ENCODE measurements at regions not wholly inside any gene's neighbourhood (a gene's known extent, or its start where the extent isn't known, plus 50 kb on each side); places are given as distances from the start of the nearest gene placed in this dataset.
"Not testable (repeated sequence)": the region's sequence is repeated elsewhere in the genome, so short reads cannot be mapped to it uniquely, and the experiment has no call there.

DNA sequence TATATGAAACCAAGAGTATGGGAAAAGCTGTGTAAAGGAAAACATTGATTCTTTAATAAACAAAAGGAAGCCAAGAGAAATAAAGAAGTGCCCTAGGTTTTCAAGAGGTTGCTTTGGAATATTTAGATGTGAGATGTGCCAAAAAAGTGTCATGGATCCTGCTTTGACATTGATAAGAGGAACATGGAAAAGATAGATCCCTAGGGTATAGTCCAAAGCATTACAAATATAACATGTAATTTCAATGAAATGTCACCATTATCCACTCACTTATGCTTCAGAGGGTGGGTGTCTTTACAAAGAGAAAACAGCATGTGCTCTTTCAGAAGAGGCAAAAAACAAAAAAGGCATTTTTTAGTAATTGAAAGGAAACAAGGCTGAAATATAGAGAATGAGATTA is 1196.7 kb downstream of the EFNA5 start:
- DNase-seq (ENCODE audit: low read depth in 2 of 2): peak in 1 of 2 donors; percentile 11

DNA sequence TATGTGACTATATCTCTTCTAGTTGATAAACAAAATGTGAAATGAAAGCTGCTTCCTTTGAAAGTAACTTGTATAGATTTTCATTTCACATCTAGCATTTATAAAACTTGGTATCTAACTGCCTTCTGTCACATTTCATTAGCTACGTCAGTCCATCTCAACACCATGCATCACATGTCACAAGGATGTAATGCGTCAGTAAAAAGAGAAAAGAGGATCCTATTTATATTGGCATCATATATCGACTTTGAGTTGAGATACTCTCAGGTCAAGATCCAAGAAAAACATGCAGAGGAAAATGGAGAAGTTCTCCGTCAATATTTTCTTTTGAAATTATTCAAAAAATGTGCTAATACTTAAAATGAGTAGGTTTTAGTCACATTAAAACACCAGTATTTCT is 1211.2 kb downstream of the EFNA5 start:
- peak in 1 of 2 donors; percentile 78 for DNase-seq (ENCODE audit: low read depth in 2 of 2)

GRCh38 chr5:106454651-106455415 is 1215.9 kb downstream of the EFNA5 start:
- peak in 1 of 2 donors; percentile 58 for DNase-seq (ENCODE audit: low read depth in 2 of 2)

DNA sequence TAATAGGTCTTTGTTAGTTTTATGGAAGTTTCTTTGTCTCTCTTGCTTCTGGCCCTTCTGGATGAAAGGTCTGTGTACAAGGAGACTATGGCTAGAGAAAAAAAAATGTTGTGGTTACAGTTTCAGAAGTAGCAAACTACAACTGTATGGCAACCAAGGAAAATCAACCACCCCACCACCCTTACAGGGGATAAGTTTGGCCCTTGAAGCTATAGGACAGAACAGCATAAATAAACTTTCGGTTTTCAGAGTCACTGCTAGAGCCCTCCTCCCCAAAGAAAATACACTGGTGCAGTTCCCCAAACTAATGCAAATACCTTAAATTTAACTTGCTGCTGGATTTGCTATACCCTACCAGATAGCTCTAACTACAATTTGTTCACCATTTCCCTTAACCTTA is 1216.7 kb downstream of the EFNA5 start:
- no peak for DNase-seq (ENCODE audit: low read depth in 2 of 2)

- no peak for DNase-seq (ENCODE audit: low read depth in 2 of 2)
Measured at GRCh38 chr5:106451998-106452397, 1218.7 kb downstream of the EFNA5 start.

GRCh38 chr5:106443746-106444145 is 1227.0 kb downstream of the EFNA5 start:
- no peak for DNase-seq (ENCODE audit: low read depth in 2 of 2)

DNA sequence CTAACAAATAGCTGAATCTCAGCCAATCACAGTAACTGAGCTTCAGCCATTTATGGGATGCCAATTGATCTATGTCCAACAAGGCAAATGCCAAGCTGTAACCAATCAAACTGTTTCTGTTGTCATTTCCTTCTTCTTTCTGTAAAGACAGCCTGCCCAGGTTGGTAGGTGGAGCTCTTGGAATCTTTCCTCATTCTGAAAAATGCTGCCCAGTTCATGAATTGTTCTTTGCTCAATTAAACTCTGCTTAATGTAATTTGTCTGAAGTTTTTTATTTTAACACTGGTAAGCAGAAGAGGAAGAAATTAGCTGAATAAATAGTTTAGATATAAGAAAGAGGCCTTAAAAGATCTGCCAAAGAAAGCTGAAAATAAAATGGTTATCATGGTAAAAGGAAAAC is 1235.6 kb downstream of the EFNA5 start:
- no peak for DNase-seq (ENCODE audit: low read depth in 2 of 2)

DNA sequence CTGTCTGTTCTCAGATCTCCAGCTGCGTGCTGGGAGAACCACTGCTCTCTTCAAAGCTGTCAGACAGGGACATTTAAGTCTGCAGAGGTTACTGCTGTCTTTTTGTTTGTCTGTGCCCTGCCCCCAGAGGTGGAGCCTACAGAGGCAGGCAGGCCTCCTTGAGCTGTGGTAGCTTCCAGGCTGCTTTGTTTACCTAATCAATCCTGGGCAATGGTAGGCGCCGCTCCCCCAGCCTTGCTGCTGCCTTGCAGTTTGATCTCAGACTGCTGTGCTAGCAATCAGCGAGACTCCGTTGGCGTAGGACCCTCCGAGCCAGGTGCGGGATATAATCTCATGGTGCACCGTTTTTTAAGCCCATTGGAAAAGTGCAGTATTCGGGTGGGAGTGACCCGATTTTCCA is 1240.0 kb downstream of the EFNA5 start:
- DNase-seq (ENCODE audit: low read depth in 2 of 2): not testable (repeated sequence)

DNA sequence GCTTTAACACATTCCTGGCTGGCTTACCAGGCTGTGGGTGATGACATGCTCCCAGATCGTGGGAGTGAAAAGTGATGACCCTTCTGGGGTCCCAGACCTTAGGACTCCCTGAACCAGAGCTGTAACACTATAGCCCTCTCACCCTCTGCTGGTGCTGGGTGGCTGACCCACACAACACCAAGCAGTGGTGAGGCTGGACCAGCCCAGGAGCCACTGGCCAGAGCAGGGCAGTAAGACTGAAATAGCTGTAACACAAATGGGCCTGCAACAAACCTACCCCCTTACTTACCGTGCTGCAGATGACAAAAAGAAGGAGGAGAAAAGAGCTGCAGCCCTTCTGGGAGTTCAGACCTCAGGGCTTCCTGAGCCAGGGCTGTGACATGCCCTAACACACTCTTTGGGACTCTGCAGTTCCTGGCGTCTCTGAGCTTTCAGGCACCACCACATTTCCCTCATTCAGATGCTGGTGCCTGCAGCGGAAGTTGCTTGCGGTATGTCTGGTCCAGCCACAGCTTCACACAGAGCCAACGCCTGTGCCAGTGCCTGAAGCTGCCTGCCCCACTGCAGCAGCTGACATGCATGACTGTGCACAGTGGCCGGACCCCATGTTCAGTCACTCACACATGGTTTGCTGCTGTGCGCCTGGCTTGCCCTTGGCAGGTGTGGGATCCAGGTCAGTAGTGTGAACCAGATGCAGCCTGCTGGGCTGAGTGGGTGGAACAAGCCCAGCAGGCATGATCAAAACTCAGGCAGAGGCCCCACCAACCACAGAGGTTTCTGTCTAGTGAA is 1247.4 kb downstream of the EFNA5 start:
- no peak for DNase-seq (ENCODE audit: low read depth in 2 of 2)

- DNase-seq (ENCODE audit: low read depth in 2 of 2): no peak
Measured at GRCh38 chr5:106420102-106420501, 1250.6 kb downstream of the EFNA5 start.

DNA sequence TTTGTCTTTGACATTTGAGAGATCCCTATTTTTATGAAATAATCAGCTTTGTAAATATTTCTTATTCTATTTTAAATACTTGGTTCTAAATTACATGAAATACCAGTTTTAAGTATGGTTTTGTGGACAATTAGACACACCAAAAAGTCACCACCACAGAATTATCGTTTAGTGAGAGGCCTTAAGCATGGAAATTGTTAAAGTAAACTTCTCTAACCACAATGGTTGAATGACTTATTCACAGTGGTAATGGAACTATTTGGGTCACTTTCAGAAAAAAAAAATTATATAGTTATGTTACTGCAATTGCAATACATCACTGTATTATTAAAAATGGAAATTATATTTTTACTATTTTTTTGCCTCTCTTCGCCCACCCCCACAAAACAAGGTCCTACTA is 1252.5 kb downstream of the EFNA5 start:
- DNase-seq (ENCODE audit: low read depth in 2 of 2): no peak

- no peak for DNase-seq (ENCODE audit: low read depth in 2 of 2)
Measured at GRCh38 chr5:106417566-106417965, 1253.2 kb downstream of the EFNA5 start.

DNA sequence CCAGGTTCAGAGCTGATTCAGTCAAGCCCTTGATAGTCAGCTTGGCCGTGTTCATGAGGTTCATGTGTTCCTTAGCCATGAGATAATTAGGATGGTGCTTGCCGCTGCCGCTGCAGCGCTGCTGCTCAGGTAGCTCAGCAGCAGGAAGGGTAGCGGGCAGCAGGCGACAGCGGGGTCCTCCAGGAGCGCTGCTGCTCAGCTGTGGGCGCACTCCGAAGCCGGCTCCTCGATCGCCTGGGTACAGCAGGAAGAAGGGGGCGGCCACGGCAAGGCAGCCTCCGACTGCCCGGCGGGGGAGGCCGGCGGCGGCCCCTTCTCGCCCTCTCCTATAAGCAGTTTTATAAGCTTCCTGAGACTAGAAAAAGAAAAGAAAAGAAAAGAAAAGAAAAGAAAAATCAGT is 1253.6 kb downstream of the EFNA5 start:
- DNase-seq (ENCODE audit: low read depth in 2 of 2): no peak

GRCh38 chr5:106415541-106415940 is 1255.2 kb downstream of the EFNA5 start:
- no peak for DNase-seq (ENCODE audit: low read depth in 2 of 2)

DNA sequence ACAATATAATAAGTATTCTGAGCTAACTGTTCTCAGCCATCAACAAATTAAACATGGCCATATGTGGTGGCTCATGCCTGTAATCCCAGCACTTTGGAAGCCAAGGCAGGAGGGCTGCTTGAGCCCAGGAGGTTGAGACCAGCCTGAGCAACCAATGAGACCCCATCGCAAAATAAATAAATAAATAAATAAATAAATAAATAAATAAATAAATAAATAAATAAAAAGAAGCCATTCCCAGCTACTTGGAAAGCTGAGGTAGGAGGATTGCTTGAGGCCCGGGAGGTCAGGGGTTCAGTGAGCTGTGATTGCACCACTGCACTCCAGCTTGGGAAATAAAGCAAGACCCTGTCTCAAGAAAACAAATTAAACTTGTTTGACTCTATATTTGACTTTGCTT is 1256.4 kb downstream of the EFNA5 start:
- no peak for DNase-seq (ENCODE audit: low read depth in 2 of 2)

- DNase-seq (ENCODE audit: low read depth in 2 of 2): no peak
Measured at GRCh38 chr5:106412606-106413005, 1258.1 kb downstream of the EFNA5 start.

- DNase-seq (ENCODE audit: low read depth in 2 of 2): no peak
Measured at GRCh38 chr5:106408570-106408969, 1262.2 kb downstream of the EFNA5 start.

DNA sequence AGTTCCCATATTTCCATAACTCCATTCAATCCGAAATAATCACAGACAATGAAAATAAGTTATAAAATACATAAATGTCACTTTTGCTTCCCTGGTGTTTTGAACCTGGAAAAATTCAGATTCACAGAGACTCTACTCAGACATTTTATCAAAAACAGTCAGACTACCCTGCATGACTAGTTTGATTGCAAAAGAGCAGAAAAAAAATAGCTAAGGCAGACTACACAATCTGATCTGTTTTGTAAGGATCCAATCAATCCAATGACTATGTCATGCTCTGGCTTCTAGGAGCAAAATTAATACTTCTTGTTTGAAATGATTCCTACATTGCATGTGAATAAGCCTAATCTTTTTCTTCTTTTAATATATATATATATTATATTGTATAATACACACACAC is 1262.6 kb downstream of the EFNA5 start:
- DNase-seq (ENCODE audit: low read depth in 2 of 2): no peak

DNA sequence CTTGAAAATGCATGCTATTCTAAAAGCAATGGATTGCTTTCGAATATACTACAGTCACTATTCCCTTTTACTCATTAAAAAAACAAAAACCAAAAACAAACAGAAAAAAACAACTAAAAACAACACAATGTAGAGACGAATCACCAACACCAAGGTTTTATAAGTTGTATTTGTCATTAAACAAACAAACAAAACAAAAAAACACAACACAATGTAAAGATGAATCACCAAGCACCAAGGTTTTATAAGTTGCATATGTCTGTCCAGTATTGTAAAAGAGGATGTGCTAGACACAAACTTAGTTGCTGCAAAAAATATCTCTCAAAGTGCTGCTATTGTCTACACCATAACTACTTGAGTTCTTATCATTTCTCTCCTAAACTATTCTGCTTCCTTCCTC is 1269.2 kb downstream of the EFNA5 start:
- no peak for DNase-seq (ENCODE audit: low read depth in 2 of 2)

DNA sequence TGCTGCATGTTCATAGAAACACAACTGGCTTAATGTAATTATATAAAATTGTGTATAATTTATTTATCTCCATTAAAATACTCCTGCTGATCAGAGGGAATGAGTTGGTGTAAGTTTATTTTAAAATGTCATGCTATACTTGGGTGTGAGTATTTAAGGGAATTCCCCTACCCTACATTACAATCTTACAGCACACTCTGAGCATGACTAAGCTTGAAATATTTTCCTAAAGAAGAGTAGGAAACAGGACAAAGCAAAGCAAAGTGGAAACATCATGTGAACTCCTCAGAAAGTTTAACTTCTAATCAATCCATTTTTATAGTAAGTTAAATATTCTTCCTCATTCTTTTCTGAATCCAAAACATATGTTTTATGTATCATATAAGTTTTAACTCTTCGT is 1271.3 kb downstream of the EFNA5 start:
- DNase-seq (ENCODE audit: low read depth in 2 of 2): peak in 1 of 2 donors; percentile 54

GRCh38 chr5:106397700-106398099 is 1273.0 kb downstream of the EFNA5 start:
- DNase-seq (ENCODE audit: low read depth in 2 of 2): peak in 1 of 2 donors; percentile 91

DNA sequence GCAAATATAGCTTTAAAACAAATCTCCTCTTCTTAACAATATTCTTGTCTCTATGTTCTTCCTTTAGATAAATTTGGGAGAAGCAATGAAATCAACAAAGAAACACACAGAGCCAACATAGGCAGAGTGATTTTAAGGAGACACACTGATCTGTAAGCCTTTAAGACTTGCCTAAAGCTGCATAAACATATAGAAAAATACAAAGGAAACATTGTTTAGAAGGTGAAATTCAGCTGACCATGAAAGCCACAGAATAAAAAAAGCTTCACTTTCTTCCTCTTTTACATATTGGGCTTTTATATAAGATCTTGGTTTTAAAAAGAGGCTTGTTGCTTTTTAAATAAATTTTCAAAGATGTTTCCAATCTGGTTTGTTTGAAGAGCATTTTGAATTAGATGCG is 1277.5 kb downstream of the EFNA5 start:
- DNase-seq (ENCODE audit: low read depth in 2 of 2): no peak

DNA sequence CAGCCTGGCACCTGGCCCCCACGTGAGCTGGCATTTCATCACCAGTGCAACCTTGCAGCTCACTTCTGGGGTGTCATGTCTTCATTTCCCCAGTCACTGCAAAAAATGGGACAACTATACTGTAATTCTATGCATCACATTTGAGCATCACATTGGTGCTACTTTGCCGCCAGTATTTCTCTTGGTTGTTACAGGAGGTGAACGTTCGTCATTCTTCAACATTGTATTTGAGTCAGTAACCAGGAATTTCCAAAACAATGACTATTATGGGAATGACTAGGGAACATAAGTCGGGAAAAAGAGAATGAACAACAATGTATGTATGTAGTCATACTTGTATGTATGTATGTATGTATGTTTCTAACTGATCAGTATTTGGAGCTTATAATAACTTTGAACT is 1278.0 kb downstream of the EFNA5 start:
- DNase-seq (ENCODE audit: low read depth in 2 of 2): peak in 1 of 2 donors; percentile 33

Measured in dermis microvascular lymphatic vessel endothelial cell (primary cell).